DND-41 (cell line): ENCODE measurements at regions not wholly inside any gene's neighbourhood (a gene's known extent, or its start where the extent isn't known, plus 50 kb on each side); places are given as distances from the start of the nearest gene placed in this dataset.

Source experiments
- CTCF ChIP-seq: IDR thresholded peaks from 2 replicates; pipeline ENCODE4 v1.5.1; 2012; ENCODE audit warnings: borderline replicate concordance, low read length, moderate library complexity, mild to moderate bottlenecking; ENCODE audit not compliant: poor library complexity, severe bottlenecking; ENCODE audit errors: extremely low read depth
- EZH2 ChIP-seq: IDR thresholded peaks from 3 replicates; pipeline ENCODE4 v1.6.1; 2012; ENCODE audit warnings: borderline replicate concordance, low read depth, mild to moderate bottlenecking, moderate library complexity, low read length, inconsistent platforms; ENCODE audit not compliant: severe bottlenecking

- no peak for TF ChIP-seq CTCF
- no peak for TF ChIP-seq EZH2
Observed at GRCh38 chr12:89134213-89134770, 218.0 kb downstream of the DUSP6 start.
